GM23338 (cell line): ENCODE measurements at regions not wholly inside any gene's neighbourhood (a gene's known extent, or its start where the extent isn't known, plus 50 kb on each side); places are given as distances from the start of the nearest gene placed in this dataset.
A peak's percentile ranks its signal among the peaks of the same experiment; 100 is the strongest.

Experiments used
- ATAC-seq: fragments of 200-7000 bp; cut with Tn5 transposase; 3 replicates; pipeline ENCODE4 v1.9.1; 2020
- DNase-seq: peaks from one replicate; pipeline ENCODE4 v3.0.0-alpha.2; 2015; ENCODE audit warnings: low spot score
- H2AFZ ChIP-seq: fragments of 200-600 bp; sonication (generic); 2 replicates; pipeline ENCODE4 v1.8.0; 2016; ENCODE audit warnings: antibody characterized with exemption, mild to moderate bottlenecking, moderate library complexity
- H3F3A ChIP-seq: fragments of 200-600 bp; sonication (generic); replicated peaks from 2 replicates; pipeline ENCODE4 v1.8.0; 2017; ENCODE audit warnings: antibody characterized with exemption, mixed run types, low read depth
- H3K27ac ChIP-seq: fragments of 200-600 bp; sonication (generic); 2 replicates; pipeline ENCODE4 v1.6.1; 2016; ENCODE audit warnings: low read depth
- H3K27me3 ChIP-seq: fragments of 200-600 bp; sonication (generic); 2 replicates; pipeline ENCODE4 v1.8.0; 2016; ENCODE audit warnings: mild to moderate bottlenecking, mixed run types, moderate library complexity; ENCODE audit not compliant: insufficient read depth
- H3K36me3 ChIP-seq: fragments of 200-600 bp; sonication (generic); 2 replicates; pipeline ENCODE4 v1.8.0; 2016; ENCODE audit warnings: mild to moderate bottlenecking; ENCODE audit not compliant: insufficient read depth
- H3K4me1 ChIP-seq: fragments of 200-600 bp; sonication (generic); 2 replicates; pipeline ENCODE4 v1.8.0; 2016; ENCODE audit warnings: mild to moderate bottlenecking, moderate library complexity; ENCODE audit not compliant: insufficient read depth
- H3K4me2 ChIP-seq: fragments of 200-600 bp; sonication (generic); 2 replicates; pipeline ENCODE4 v1.7.1; 2017; ENCODE audit warnings: mixed run types
- H3K4me3 ChIP-seq: fragments of 200-600 bp; sonication (generic); 2 replicates; pipeline ENCODE4 v1.6.1; 2016; ENCODE audit warnings: mixed run types
- H3K79me2 ChIP-seq: fragments of 200-600 bp; sonication (generic); replicated peaks from 2 replicates; pipeline ENCODE4 v1.8.0; 2017; ENCODE audit warnings: mild to moderate bottlenecking; ENCODE audit not compliant: insufficient read depth
- H3K9me2 ChIP-seq: fragments of 200-600 bp; sonication (generic); 2 replicates; pipeline ENCODE4 v1.8.0; 2017; ENCODE audit not compliant: insufficient read depth
- H4K20me1 ChIP-seq: fragments of 200-600 bp; sonication (generic); replicated peaks from 2 replicates; pipeline ENCODE4 v1.8.0; 2017; ENCODE audit warnings: mild to moderate bottlenecking; ENCODE audit not compliant: insufficient read depth
- H3K27ac Mint-ChIP-seq: 2 replicates; pipeline ENCODE4 v1.8.0; 2020; ENCODE audit warnings: inconsistent platforms, mild to moderate bottlenecking, moderate library complexity, mixed read lengths
- H3K27me3 Mint-ChIP-seq: 3 replicates; pipeline ENCODE4 v1.8.0; 2022; ENCODE audit warnings: low read depth, mild to moderate bottlenecking, moderate library complexity, mixed read lengths, inconsistent platforms; ENCODE audit not compliant: insufficient read depth, poor library complexity
- H3K36me3 Mint-ChIP-seq: 3 replicates; pipeline ENCODE4 v1.8.0; 2021; ENCODE audit warnings: low read depth, mild to moderate bottlenecking, inconsistent platforms, moderate library complexity, mixed read lengths
- H3K4me1 Mint-ChIP-seq: 3 replicates; pipeline ENCODE4 v1.8.0; 2020; ENCODE audit warnings: mild to moderate bottlenecking, inconsistent platforms, mixed read lengths
- H3K4me3 Mint-ChIP-seq: 3 replicates; pipeline ENCODE4 v1.8.0; 2021; ENCODE audit warnings: moderate library complexity, mild to moderate bottlenecking, inconsistent platforms, mixed read lengths
- H3K9me3 Mint-ChIP-seq: 3 replicates; pipeline ENCODE4 v1.8.0; 2020; ENCODE audit warnings: moderate library complexity, mild to moderate bottlenecking, inconsistent platforms, mixed read lengths
- CREB1 ChIP-seq: fragments of 250-450 bp; sonication (Bioruptor Pico); IDR thresholded peaks from 2 replicates; pipeline ENCODE4 v1.5.0; 2020; ENCODE audit warnings: low read depth, mild to moderate bottlenecking, moderate library complexity
- EZH2 ChIP-seq: fragments of 200-600 bp; sonication (generic); IDR thresholded peaks from one replicate; pipeline ENCODE4 v1.8.0; 2017; ENCODE audit warnings: antibody characterized with exemption, mild to moderate bottlenecking, low read depth; ENCODE audit not compliant: unreplicated experiment
- EZH2phosphoT487 ChIP-seq: fragments of 200-600 bp; sonication (generic); IDR thresholded peaks from one replicate; pipeline ENCODE4 v1.8.1; 2018; ENCODE audit warnings: antibody characterized with exemption; ENCODE audit not compliant: unreplicated experiment
- JUNB ChIP-seq: IDR thresholded peaks from one replicate; pipeline ENCODE4 v1.6.1; 2016; ENCODE audit warnings: antibody characterized with exemption; ENCODE audit not compliant: unreplicated experiment
- NANOG ChIP-seq: IDR thresholded peaks from 2 replicates; pipeline ENCODE4 v1.6.1; 2016; ENCODE audit warnings: antibody characterized with exemption, borderline replicate concordance
- POLR2AphosphoS5 ChIP-seq: IDR thresholded peaks from 2 replicates; pipeline ENCODE4 v1.6.1; 2016; ENCODE audit warnings: antibody characterized with exemption, low read depth
- REST ChIP-seq: IDR thresholded peaks from one replicate; pipeline ENCODE4 v1.6.1; 2018; ENCODE audit warnings: antibody characterized with exemption; ENCODE audit not compliant: unreplicated experiment
- STAT1 ChIP-seq: IDR thresholded peaks from one replicate; pipeline ENCODE4 v1.6.1; 2016; ENCODE audit warnings: antibody characterized with exemption; ENCODE audit not compliant: unreplicated experiment
- ZNF114 ChIP-seq: fragments of 250-450 bp; sonication (Bioruptor Pico); IDR thresholded peaks from 2 replicates; pipeline ENCODE4 v1.5.0; 2020; ENCODE audit warnings: mild to moderate bottlenecking, moderate library complexity
- ZNF331 ChIP-seq: fragments of 250-450 bp; sonication (Bioruptor Pico); IDR thresholded peaks from 2 replicates; pipeline ENCODE4 v1.5.0; 2020; ENCODE audit warnings: low read depth, mild to moderate bottlenecking, moderate library complexity
- ZNF462 ChIP-seq: fragments of 250-450 bp; sonication (Bioruptor Pico); IDR thresholded peaks from 2 replicates; pipeline ENCODE4 v1.5.0; 2020; ENCODE audit warnings: mild to moderate bottlenecking, moderate library complexity
- TF ChIP-seq, protein P1 (sequence below): IDR thresholded peaks from 2 replicates; pipeline ENCODE4 v1.6.1; 2016; ENCODE audit warnings: antibody characterized with exemption
- TF ChIP-seq, protein P2 (sequence below), 2 experiments: fragments of 200-600 bp in 1 of 2; sonication (generic) in 1 of 2; conservative IDR thresholded peaks; 2 replicates each; pipeline versions ENCODE4 v1.5.1 to v1.6.1; 2016 to 2017; ENCODE audit warnings: antibody characterized with exemption in 2 of 2, low read depth in 2 of 2, mild to moderate bottlenecking in 2 of 2, moderate library complexity in 1 of 2

DNA sequence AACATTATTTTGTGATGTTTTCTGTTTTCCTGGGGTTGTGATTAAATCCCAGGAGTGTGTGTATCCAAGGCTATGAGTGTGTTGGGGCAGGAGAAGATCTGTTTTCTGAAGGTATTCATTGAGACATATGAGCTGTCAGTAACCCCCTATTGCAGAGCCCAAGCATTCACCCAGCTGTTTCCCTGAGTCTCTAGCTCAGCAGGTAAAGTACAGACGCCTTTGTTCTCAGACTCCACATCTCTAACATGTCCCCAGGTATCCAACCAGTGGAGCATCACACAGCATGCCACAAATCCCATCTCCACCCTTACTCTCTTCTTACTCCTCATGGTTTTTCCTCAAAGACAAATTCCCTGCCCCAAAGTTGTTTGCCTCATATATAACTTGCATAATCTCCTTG is 213.6 kb downstream of the PCDH20 start (continued):
- peak; percentile 41; the same call in 1 of the 2 replicates for TF ChIP-seq ZNF331

- Mint-ChIP-seq H3K36me3 (peaks cover under 1% of the 10 kb centered on the region; the same call in 1 of the 3 replicates), H3K9me3 (no peaks in the 10 kb centered on the region), H3K4me1 (peaks cover 8% of the 10 kb centered on the region; the same call in 2 of the 3 replicates), H3K27ac (no peak overlapping the region), H3K27me3 (no peaks in the 10 kb centered on the region), H3K4me3 (no peak overlapping the region)
- Histone ChIP-seq H2AFZ (no peak overlapping the region), H3K9me2 (no peaks in the 10 kb centered on the region; the same call in 1 of the 2 replicates), H3K27ac (no peak overlapping the region), H3K27me3 (no peaks in the 10 kb centered on the region), H3K4me2 (no peak overlapping the region), H3F3A (no peaks in the 10 kb centered on the region), H3K36me3 (no peaks in the 10 kb centered on the region), H3K79me2 (no peaks in the 10 kb centered on the region), H3K4me1 (no peaks in the 10 kb centered on the region), H3K4me3 (no peak overlapping the region), H4K20me1 (no peaks in the 10 kb centered on the region)
- TF ChIP-seq, protein P1, sequence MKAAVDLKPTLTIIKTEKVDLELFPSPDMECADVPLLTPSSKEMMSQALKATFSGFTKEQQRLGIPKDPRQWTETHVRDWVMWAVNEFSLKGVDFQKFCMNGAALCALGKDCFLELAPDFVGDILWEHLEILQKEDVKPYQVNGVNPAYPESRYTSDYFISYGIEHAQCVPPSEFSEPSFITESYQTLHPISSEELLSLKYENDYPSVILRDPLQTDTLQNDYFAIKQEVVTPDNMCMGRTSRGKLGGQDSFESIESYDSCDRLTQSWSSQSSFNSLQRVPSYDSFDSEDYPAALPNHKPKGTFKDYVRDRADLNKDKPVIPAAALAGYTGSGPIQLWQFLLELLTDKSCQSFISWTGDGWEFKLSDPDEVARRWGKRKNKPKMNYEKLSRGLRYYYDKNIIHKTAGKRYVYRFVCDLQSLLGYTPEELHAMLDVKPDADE = no peak
- TF ChIP-seq EZH2phosphoT487 = no peak
- TF ChIP-seq, protein P2, sequence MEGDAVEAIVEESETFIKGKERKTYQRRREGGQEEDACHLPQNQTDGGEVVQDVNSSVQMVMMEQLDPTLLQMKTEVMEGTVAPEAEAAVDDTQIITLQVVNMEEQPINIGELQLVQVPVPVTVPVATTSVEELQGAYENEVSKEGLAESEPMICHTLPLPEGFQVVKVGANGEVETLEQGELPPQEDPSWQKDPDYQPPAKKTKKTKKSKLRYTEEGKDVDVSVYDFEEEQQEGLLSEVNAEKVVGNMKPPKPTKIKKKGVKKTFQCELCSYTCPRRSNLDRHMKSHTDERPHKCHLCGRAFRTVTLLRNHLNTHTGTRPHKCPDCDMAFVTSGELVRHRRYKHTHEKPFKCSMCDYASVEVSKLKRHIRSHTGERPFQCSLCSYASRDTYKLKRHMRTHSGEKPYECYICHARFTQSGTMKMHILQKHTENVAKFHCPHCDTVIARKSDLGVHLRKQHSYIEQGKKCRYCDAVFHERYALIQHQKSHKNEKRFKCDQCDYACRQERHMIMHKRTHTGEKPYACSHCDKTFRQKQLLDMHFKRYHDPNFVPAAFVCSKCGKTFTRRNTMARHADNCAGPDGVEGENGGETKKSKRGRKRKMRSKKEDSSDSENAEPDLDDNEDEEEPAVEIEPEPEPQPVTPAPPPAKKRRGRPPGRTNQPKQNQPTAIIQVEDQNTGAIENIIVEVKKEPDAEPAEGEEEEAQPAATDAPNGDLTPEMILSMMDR (conservative IDR thresholded peaks at IDR 0.05; ENCODE audit: low read depth in 2 of 2) = no peak
- no peak for TF ChIP-seq JUNB
- no peak for TF ChIP-seq ZNF331
- TF ChIP-seq CREB1 = no peak
- TF ChIP-seq ZNF114 (CRISPR knock-in tag) = no peak
- no peak for TF ChIP-seq STAT1
- no peak for TF ChIP-seq EZH2
- no peak for TF ChIP-seq POLR2AphosphoS5
- TF ChIP-seq REST = no peak
- TF ChIP-seq NANOG = no peak
- TF ChIP-seq ZNF462 (CRISPR knock-in tag) = no peak
- DNase-seq = no peak
- no peak for ATAC-seq
These were observed 222.8 kb downstream of the PCDH20 start for GRCh38 chr13:61192826-61193225.
